ENCODE measurements at regions not wholly inside any gene's neighbourhood (a gene's known extent, or its start where the extent isn't known, plus 50 kb on each side); places are given as distances from the start of the nearest gene placed in this dataset.

GRCh38 chr14:82536566-82536965 lies 1002.9 kb upstream of the SEL1L start:
- Histone ChIP-seq H3K4me2 (no peak overlapping the region), H3K36me3 (ENCODE audit: insufficient read depth) (no peaks in the 10 kb centered on the region), H3K4me1 (ENCODE audit: low read depth, poor library complexity, severe bottlenecking) (no peaks in the 10 kb centered on the region), H3K9ac (no peak overlapping the region), H4K20me1 (ENCODE audit: insufficient read depth) (no peaks in the 10 kb centered on the region), H3K27ac (no peak overlapping the region), H3K4me3 (IDR thresholded peaks at IDR 0.05; ENCODE audit: insufficient read depth, low read depth, low read length) (no peak overlapping the region), H3K27me3 (ENCODE audit: insufficient read depth, low read depth) (no peaks in the 10 kb centered on the region), H2AFZ (ENCODE audit: low read depth) (no peak overlapping the region), H3K79me2 (ENCODE audit: insufficient read depth, low read depth) (no peaks in the 10 kb centered on the region)
- no peak for TF ChIP-seq CTCF (conservative IDR thresholded peaks at IDR 0.05; ENCODE audit: low read depth, low read length)

GRCh38 chr14:82537831-82538230 lies 1004.2 kb upstream of the SEL1L start:
- H3K9ac ChIP-seq: no peak overlapping the region
- H4K20me1 ChIP-seq (ENCODE audit: insufficient read depth): no peaks in the 10 kb centered on the region
- H3K27ac ChIP-seq: no peak overlapping the region
- H3K27me3 ChIP-seq (ENCODE audit: insufficient read depth, low read depth): no peaks in the 10 kb centered on the region
- H2AFZ ChIP-seq (ENCODE audit: low read depth): no peak overlapping the region
- no peak for TF ChIP-seq CTCF (conservative IDR thresholded peaks at IDR 0.05; ENCODE audit: low read depth, low read length)
- no peak overlapping the region for H3K4me2 ChIP-seq
- no peaks in the 10 kb centered on the region for H3K36me3 ChIP-seq (ENCODE audit: insufficient read depth)
- no peaks in the 10 kb centered on the region for H3K79me2 ChIP-seq (ENCODE audit: insufficient read depth, low read depth)
- no peak overlapping the region for H3K4me3 ChIP-seq (IDR thresholded peaks at IDR 0.05; ENCODE audit: insufficient read depth, low read depth, low read length)
- H3K4me1 ChIP-seq (ENCODE audit: low read depth, poor library complexity, severe bottlenecking): no peaks in the 10 kb centered on the region

- no peaks in the 10 kb centered on the region for H4K20me1 ChIP-seq (ENCODE audit: insufficient read depth)
- no peaks in the 10 kb centered on the region for H3K4me1 ChIP-seq (ENCODE audit: low read depth, poor library complexity, severe bottlenecking)
- no peaks in the 10 kb centered on the region for H3K36me3 ChIP-seq (ENCODE audit: insufficient read depth)
- H3K9ac ChIP-seq: no peak overlapping the region
- no peak overlapping the region for H2AFZ ChIP-seq (ENCODE audit: low read depth)
- no peak overlapping the region for H3K4me2 ChIP-seq
- no peak overlapping the region for H3K27ac ChIP-seq
- no peak for TF ChIP-seq CTCF (conservative IDR thresholded peaks at IDR 0.05; ENCODE audit: low read depth, low read length)
- H3K27me3 ChIP-seq (ENCODE audit: insufficient read depth, low read depth): no peaks in the 10 kb centered on the region
- no peak overlapping the region for H3K4me3 ChIP-seq (IDR thresholded peaks at IDR 0.05; ENCODE audit: insufficient read depth, low read depth, low read length)
- H3K79me2 ChIP-seq (ENCODE audit: insufficient read depth, low read depth): no peaks in the 10 kb centered on the region
These were observed 1012.7 kb upstream of the SEL1L start for GRCh38 chr14:82546401-82546800.

- Histone ChIP-seq H4K20me1 (ENCODE audit: insufficient read depth) (no peaks in the 10 kb centered on the region), H3K27me3 (ENCODE audit: insufficient read depth, low read depth) (no peaks in the 10 kb centered on the region), H3K27ac (no peak overlapping the region), H3K79me2 (ENCODE audit: insufficient read depth, low read depth) (no peaks in the 10 kb centered on the region), H3K4me3 (IDR thresholded peaks at IDR 0.05; ENCODE audit: insufficient read depth, low read depth, low read length) (no peak overlapping the region), H3K4me2 (no peak overlapping the region), H3K4me1 (ENCODE audit: low read depth, poor library complexity, severe bottlenecking) (no peaks in the 10 kb centered on the region), H2AFZ (ENCODE audit: low read depth) (no peak overlapping the region), H3K9ac (no peak overlapping the region), H3K36me3 (ENCODE audit: insufficient read depth) (no peaks in the 10 kb centered on the region)
- TF ChIP-seq CTCF (conservative IDR thresholded peaks at IDR 0.05; ENCODE audit: low read depth, low read length): no peak
These were observed 1015.8 kb upstream of the SEL1L start for GRCh38 chr14:82549306-82549990.
